HFFc6 (cell line): ENCODE measurements at regions not wholly inside any gene's neighbourhood (a gene's known extent, or its start where the extent isn't known, plus 50 kb on each side); places are given as distances from the start of the nearest gene placed in this dataset.
"Not testable (repeated sequence)": the region's sequence is repeated elsewhere in the genome, so short reads cannot be mapped to it uniquely, and the experiment has no call there.

Experiments
- DNase-seq: peaks from one replicate; pipeline ENCODE4 v3.0.0-alpha.2; 2018
- H3K27ac Mint-ChIP-seq: 2 replicates; pipeline ENCODE4 v1.8.0; 2020; ENCODE audit warnings: mild to moderate bottlenecking, mixed read lengths
- H3K27me3 Mint-ChIP-seq: 2 replicates; pipeline ENCODE4 v1.8.0; 2021; ENCODE audit warnings: mild to moderate bottlenecking, moderate library complexity, mixed read lengths; ENCODE audit not compliant: insufficient read depth
- H3K36me3 Mint-ChIP-seq: 2 replicates; pipeline ENCODE4 v1.8.0; 2021; ENCODE audit warnings: low read depth, mixed read lengths
- H3K4me1 Mint-ChIP-seq: 2 replicates; pipeline ENCODE4 v1.8.0; 2020; ENCODE audit warnings: low read depth, mixed read lengths
- H3K4me3 Mint-ChIP-seq: 2 replicates; pipeline ENCODE4 v1.8.0; 2020; ENCODE audit warnings: mild to moderate bottlenecking, moderate library complexity, mixed read lengths
- H3K9me3 Mint-ChIP-seq: 2 replicates; pipeline ENCODE4 v1.8.0; 2020; ENCODE audit warnings: mild to moderate bottlenecking, mixed read lengths
- CTCF ChIP-seq: fragments of 200-600 bp; sonication (generic); IDR thresholded peaks from 2 replicates; pipeline ENCODE4 v1.5.0; 2021; ENCODE audit warnings: antibody characterized with exemption, mild to moderate bottlenecking

GRCh38 chr14:48261436-48261835, 586.0 kb upstream of the MDGA2 start:
- no peak for TF ChIP-seq CTCF
- Mint-ChIP-seq H3K4me3 (no peak overlapping the region), H3K27ac (no peak overlapping the region), H3K9me3 (peaks cover 22% of the 10 kb centered on the region), H3K27me3 (no peaks in the 10 kb centered on the region), H3K36me3 (peaks cover 5% of the 10 kb centered on the region; the same call in 1 of the 2 replicates), H3K4me1 (no peaks in the 10 kb centered on the region)
- no peak for DNase-seq

DNA sequence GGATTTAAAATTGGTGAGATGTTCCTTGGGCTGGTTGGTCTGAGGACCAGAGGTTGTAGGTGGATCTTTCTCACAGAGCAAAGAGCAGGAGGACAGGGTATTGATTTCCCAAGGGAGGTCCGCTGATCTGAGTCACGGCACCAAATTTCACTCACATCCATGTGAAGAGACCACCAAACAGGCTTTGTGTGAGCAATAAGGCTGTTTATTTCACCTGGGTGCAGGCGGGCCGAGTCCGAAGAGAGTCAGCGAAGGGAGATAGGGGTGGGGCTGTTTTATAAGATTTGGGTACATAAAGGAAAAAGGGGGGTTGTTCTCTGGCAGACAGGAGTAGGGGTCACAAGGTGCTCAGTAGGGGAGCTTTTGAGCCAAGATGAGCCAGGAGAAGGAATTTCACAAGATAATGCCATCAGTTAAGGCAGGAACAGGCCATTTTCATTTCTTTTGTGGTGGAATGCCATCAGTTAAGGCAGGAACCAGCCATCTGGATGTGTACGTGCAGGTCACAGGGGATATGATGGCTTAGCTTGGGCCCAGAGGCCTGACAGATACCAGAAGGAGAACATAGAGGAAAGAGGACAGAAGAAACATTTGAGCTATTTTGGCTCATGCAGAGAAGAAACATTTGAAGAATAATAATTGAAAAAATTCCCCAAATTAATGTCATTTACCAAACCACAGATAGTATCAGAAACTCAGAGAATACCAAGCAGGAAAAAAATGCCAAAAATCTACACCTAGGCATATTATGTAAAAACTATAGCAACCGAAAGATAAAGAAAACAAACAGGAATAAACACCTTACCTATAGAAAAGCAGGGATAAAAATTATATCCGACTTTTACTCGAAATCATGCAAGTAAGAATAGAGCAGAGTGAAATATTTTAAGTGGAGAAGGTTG, 585.2 kb upstream of the MDGA2 start:
- not testable (repeated sequence) for DNase-seq, H3K27me3 Mint-ChIP-seq, H3K36me3 Mint-ChIP-seq, H3K4me1 Mint-ChIP-seq, H3K4me3 Mint-ChIP-seq, H3K27ac Mint-ChIP-seq
- peaks cover 22% of the 10 kb centered on the region for H3K9me3 Mint-ChIP-seq

DNA sequence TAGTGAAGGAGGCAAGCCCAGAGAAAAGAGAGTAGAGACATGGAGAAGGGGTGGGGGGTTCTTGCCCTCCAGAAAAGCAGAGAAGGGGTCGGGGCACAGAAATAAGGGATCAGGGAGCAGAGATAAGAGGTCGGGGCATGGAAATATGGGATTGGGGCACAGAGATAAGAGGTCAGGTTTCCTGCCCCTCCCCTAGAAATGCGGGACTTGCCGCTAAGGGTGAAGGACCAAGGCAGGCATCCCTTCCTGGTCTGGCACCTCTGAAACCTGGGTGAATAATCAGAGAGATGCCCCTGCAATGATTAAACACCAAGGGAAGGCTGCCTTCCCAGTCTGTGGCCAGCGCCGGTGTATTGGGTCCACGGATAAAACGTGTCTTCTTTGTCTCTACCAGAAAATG, 584.5 kb upstream of the MDGA2 start:
- H3K4me3 Mint-ChIP-seq, H3K27me3 Mint-ChIP-seq, H3K4me1 Mint-ChIP-seq, DNase-seq, H3K36me3 Mint-ChIP-seq, H3K27ac Mint-ChIP-seq: not testable (repeated sequence)
- H3K9me3 Mint-ChIP-seq = peaks cover 25% of the 10 kb centered on the region

GRCh38 chr14:48259232-48259631, 583.8 kb upstream of the MDGA2 start:
- H3K4me3 Mint-ChIP-seq, H3K27ac Mint-ChIP-seq, H3K36me3 Mint-ChIP-seq, H3K4me1 Mint-ChIP-seq, H3K27me3 Mint-ChIP-seq, DNase-seq: not testable (repeated sequence)
- peaks cover 32% of the 10 kb centered on the region for H3K9me3 Mint-ChIP-seq

DNA sequence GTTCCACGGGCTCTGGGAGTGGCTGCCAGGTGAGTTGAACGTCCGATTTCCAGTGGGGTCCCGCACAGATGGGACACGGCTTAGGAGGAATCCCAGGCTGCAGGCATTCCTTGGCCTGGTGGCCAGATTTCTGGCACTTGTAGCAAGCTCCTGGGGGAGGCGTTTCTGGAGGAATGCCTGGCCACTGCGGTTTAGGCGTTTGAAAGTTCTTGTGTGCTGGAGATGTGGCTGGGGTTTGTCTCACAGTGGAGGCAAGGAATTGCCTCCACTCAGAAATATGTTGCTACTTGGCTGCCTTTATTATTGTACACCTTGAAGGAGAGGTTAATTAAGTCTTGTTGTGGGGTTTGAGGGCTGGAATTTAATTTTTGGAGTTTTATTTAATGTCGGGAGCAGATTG, 583.3 kb upstream of the MDGA2 start:
- H3K9me3 Mint-ChIP-seq = peaks cover 36% of the 10 kb centered on the region
- H3K4me1 Mint-ChIP-seq, H3K4me3 Mint-ChIP-seq, H3K27me3 Mint-ChIP-seq, H3K27ac Mint-ChIP-seq, H3K36me3 Mint-ChIP-seq, DNase-seq: not testable (repeated sequence)

GRCh38 chr14:48253020-48253419, 577.6 kb upstream of the MDGA2 start:
- Mint-ChIP-seq H3K36me3 (no peaks in the 10 kb centered on the region), H3K27ac (no peak overlapping the region), H3K27me3 (no peaks in the 10 kb centered on the region), H3K4me1 (no peaks in the 10 kb centered on the region), H3K4me3 (no peak overlapping the region), H3K9me3 (peaks cover 22% of the 10 kb centered on the region)
- no peak for TF ChIP-seq CTCF
- DNase-seq = no peak

GRCh38 chr14:48251290-48251689, 575.9 kb upstream of the MDGA2 start:
- no peak for DNase-seq
- no peak overlapping the region for H3K27ac Mint-ChIP-seq
- H3K9me3 Mint-ChIP-seq = peaks cover 31% of the 10 kb centered on the region
- TF ChIP-seq CTCF = no peak
- H3K36me3 Mint-ChIP-seq = no peaks in the 10 kb centered on the region
- no peaks in the 10 kb centered on the region for H3K27me3 Mint-ChIP-seq
- no peak overlapping the region for H3K4me3 Mint-ChIP-seq
- no peaks in the 10 kb centered on the region for H3K4me1 Mint-ChIP-seq
